Naive thymus-derived CD8-positive, alpha-beta T cell (primary cell): ENCODE measurements at regions not wholly inside any gene's neighbourhood (a gene's known extent, or its start where the extent isn't known, plus 50 kb on each side); places are given as distances from the start of the nearest gene placed in this dataset.
A peak's percentile ranks its signal among the peaks of the same experiment; 100 is the strongest.
"Not testable (repeated sequence)": the region's sequence is repeated elsewhere in the genome, so short reads cannot be mapped to it uniquely, and the experiment has no call there.

Experiments used
- ATAC-seq, 2 donors: fragments of 150-1000 bp; cut with Tn5 transposase in 1 of 2; sonication (Bioruptor Pico), chemical (Tn5 transposase) in 1 of 2; 1 replicate in 1 of 2; 2 replicates in 1 of 2; pipeline ENCODE4 v1.10.0; 2021; ENCODE audit warnings: mild to moderate bottlenecking in 2 of 2, moderate library complexity in 2 of 2
- POLR2A ChIA-PET: fragments of 350-600 bp; sonication (Branson Sonifier 250); formaldehyde crosslinking; loops from one replicate; lab custom pipeline; 2021; ENCODE audit warnings: antibody characterized with exemption; lab: Charles Lee
- DNase-seq, 10 donors: peaks; one replicate each; pipeline versions ENCODE4 v3.0.0 to v3.0.0-alpha.2; 2020 to 2022
- H3K27ac Mint-ChIP-seq, 10 donors: one replicate each; pipeline ENCODE4 v1.8.0; 2020 to 2022; ENCODE audit warnings: mild to moderate bottlenecking in 10 of 10, mixed read lengths in 10 of 10, moderate library complexity in 4 of 10, inconsistent platforms in 1 of 10
- H3K27me3 Mint-ChIP-seq, 5 donors: one replicate each; pipeline ENCODE4 v1.8.0; 2021 to 2022; ENCODE audit warnings: mixed read lengths in 5 of 5
- H3K36me3 Mint-ChIP-seq, 3 donors: one replicate each; pipeline ENCODE4 v1.8.0; 2020 to 2022; ENCODE audit warnings: mixed read lengths in 3 of 3, mild to moderate bottlenecking in 2 of 3, inconsistent platforms in 1 of 3
- H3K4me1 Mint-ChIP-seq, 4 donors: one replicate each; pipeline ENCODE4 v1.8.0; 2021 to 2022; ENCODE audit warnings: mixed read lengths in 4 of 4
- H3K4me3 Mint-ChIP-seq, 10 donors: one replicate each; pipeline ENCODE4 v1.8.0; 2020 to 2022; ENCODE audit warnings: mild to moderate bottlenecking in 10 of 10, mixed read lengths in 10 of 10, moderate library complexity in 6 of 10, inconsistent platforms in 1 of 10
- H3K9me3 Mint-ChIP-seq, 9 donors: one replicate each; pipeline ENCODE4 v1.8.0; 2020 to 2022; ENCODE audit warnings: mixed read lengths in 9 of 9, mild to moderate bottlenecking in 3 of 9, inconsistent platforms in 1 of 9, moderate library complexity in 1 of 9

GRCh38 chr7:131767591-131767990, 211.2 kb upstream of the PODXL start:
- H3K9me3 Mint-ChIP-seq, result peaks cover 0 to 9% (median 3%) of the 10 kb centered on the region in 9 donors
- peak overlapping the region in 1 of 10 donors; percentile 6 for H3K27ac Mint-ChIP-seq
- H3K4me3 Mint-ChIP-seq, result no peak overlapping the region
- H3K36me3 Mint-ChIP-seq, result no peaks in the 10 kb centered on the region
- no peak for DNase-seq
- H3K27me3 Mint-ChIP-seq, result peaks cover 4 to 44% (median 16%) of the 10 kb centered on the region in 5 donors
- POLR2A ChIA-PET, result no interaction called here
- H3K4me1 Mint-ChIP-seq, result no peaks in the 10 kb centered on the region
- no peak for ATAC-seq

GRCh38 chr7:131765575-131765974, 209.1 kb upstream of the PODXL start:
- no peak for ATAC-seq
- DNase-seq, result no peak
- Mint-ChIP-seq H3K36me3 (no peaks in the 10 kb centered on the region), H3K4me3 (no peak overlapping the region), H3K27me3 (peaks cover 5 to 51% (median 26%) of the 10 kb centered on the region in 5 donors), H3K27ac (no peak overlapping the region), H3K9me3 (peaks cover 0 to 7% (median 0%) of the 10 kb centered on the region in 9 donors), H3K4me1 (no peaks in the 10 kb centered on the region)
- POLR2A ChIA-PET, result no interaction called here

- peak overlapping the region in 1 of 10 donors; percentile 19 for H3K27ac Mint-ChIP-seq
- POLR2A ChIA-PET, result no interaction called here
- DNase-seq, result no peak
- ATAC-seq, result no peak
- H3K4me1 Mint-ChIP-seq, result no peaks in the 10 kb centered on the region
- no peak overlapping the region for H3K4me3 Mint-ChIP-seq
- no peaks in the 10 kb centered on the region for H3K36me3 Mint-ChIP-seq
- peaks cover 0 to 7% (median 0%) of the 10 kb centered on the region in 9 donors for H3K9me3 Mint-ChIP-seq
- H3K27me3 Mint-ChIP-seq, result peaks cover 7 to 61% (median 31%) of the 10 kb centered on the region in 5 donors
Observed at GRCh38 chr7:131764143-131764775, 207.8 kb upstream of the PODXL start.

GRCh38 chr7:131762753-131763152, 206.3 kb upstream of the PODXL start:
- POLR2A ChIA-PET, result no interaction called here
- no peaks in the 10 kb centered on the region for H3K4me1 Mint-ChIP-seq
- no peaks in the 10 kb centered on the region for H3K36me3 Mint-ChIP-seq
- no peak for DNase-seq
- H3K4me3 Mint-ChIP-seq, result no peak overlapping the region
- no peak overlapping the region for H3K27ac Mint-ChIP-seq
- peaks cover 0 to 7% (median 0%) of the 10 kb centered on the region in 9 donors for H3K9me3 Mint-ChIP-seq
- no peak for ATAC-seq
- peaks cover 8 to 71% (median 36%) of the 10 kb centered on the region in 5 donors for H3K27me3 Mint-ChIP-seq

- H3K36me3 Mint-ChIP-seq, H3K4me1 Mint-ChIP-seq, POLR2A ChIA-PET, DNase-seq, H3K27ac Mint-ChIP-seq, ATAC-seq, H3K4me3 Mint-ChIP-seq, H3K9me3 Mint-ChIP-seq: not testable (repeated sequence)
- H3K27me3 Mint-ChIP-seq, result peaks cover 7 to 51% (median 20%) of the 10 kb centered on the region in 5 donors
Observed at GRCh38 chr7:131755801-131756200, 199.4 kb upstream of the PODXL start.

- ATAC-seq (no peak), DNase-seq (no peak)
- no peak overlapping the region for H3K27ac Mint-ChIP-seq
- H3K36me3 Mint-ChIP-seq, result no peaks in the 10 kb centered on the region
- peak overlapping the region in 1 of 10 donors; percentile 20 for H3K4me3 Mint-ChIP-seq
- H3K9me3 Mint-ChIP-seq, result peaks cover 0 to 6% (median 0%) of the 10 kb centered on the region in 9 donors
- H3K4me1 Mint-ChIP-seq, result no peaks in the 10 kb centered on the region
- peaks cover 6 to 30% (median 11%) of the 10 kb centered on the region in 5 donors for H3K27me3 Mint-ChIP-seq
- POLR2A ChIA-PET, result no interaction called here
Observed at GRCh38 chr7:131753620-131754222, 197.3 kb upstream of the PODXL start.

- ATAC-seq, result no peak
- no peaks in the 10 kb centered on the region for H3K36me3 Mint-ChIP-seq
- DNase-seq, result no peak
- H3K4me1 Mint-ChIP-seq, result no peaks in the 10 kb centered on the region
- POLR2A ChIA-PET, result no interaction called here
- no peak overlapping the region for H3K27ac Mint-ChIP-seq
- H3K9me3 Mint-ChIP-seq, result peaks cover 0 to 10% (median 0%) of the 10 kb centered on the region in 9 donors
- no peak overlapping the region for H3K4me3 Mint-ChIP-seq
- H3K27me3 Mint-ChIP-seq, result peaks cover 6 to 29% (median 16%) of the 10 kb centered on the region in 5 donors
Observed at GRCh38 chr7:131747658-131748232, 191.3 kb upstream of the PODXL start.

GRCh38 chr7:131745390-131746248, 189.2 kb upstream of the PODXL start:
- H3K4me1 Mint-ChIP-seq, result no peaks in the 10 kb centered on the region
- no peak overlapping the region for H3K4me3 Mint-ChIP-seq
- H3K36me3 Mint-ChIP-seq, result no peaks in the 10 kb centered on the region
- H3K27ac Mint-ChIP-seq, result no peak overlapping the region
- ATAC-seq (no peak), DNase-seq (no peak)
- peaks cover 9 to 45% (median 16%) of the 10 kb centered on the region in 5 donors for H3K27me3 Mint-ChIP-seq
- H3K9me3 Mint-ChIP-seq, result peaks cover 0 to 10% (median 0%) of the 10 kb centered on the region in 9 donors
- POLR2A ChIA-PET, result no interaction called here

- Mint-ChIP-seq H3K27me3 (peaks cover 5 to 61% (median 26%) of the 10 kb centered on the region in 5 donors), H3K9me3 (peaks cover 0 to 10% (median 0%) of the 10 kb centered on the region in 9 donors), H3K36me3 (peaks cover 0 to 4% (median 0%) of the 10 kb centered on the region in 3 donors), H3K27ac (no peak overlapping the region), H3K4me1 (no peaks in the 10 kb centered on the region), H3K4me3 (no peak overlapping the region)
- DNase-seq, result no peak
- ATAC-seq, result no peak
- POLR2A ChIA-PET, result no interaction called here
Observed at GRCh38 chr7:131741446-131741845, 185.0 kb upstream of the PODXL start.

- POLR2A ChIA-PET, result no interaction called here
Observed at GRCh38 chr7:131737746-131738465, 181.5 kb upstream of the PODXL start.

GRCh38 chr7:131735101-131735500, 178.7 kb upstream of the PODXL start:
- Mint-ChIP-seq H3K4me3 (no peak overlapping the region), H3K27ac (peak overlapping the region in 1 of 10 donors; percentile 56), H3K27me3 (peaks cover 18 to 53% (median 39%) of the 10 kb centered on the region in 5 donors), H3K4me1 (no peaks in the 10 kb centered on the region), H3K36me3 (peaks cover 0 to 4% (median 0%) of the 10 kb centered on the region in 3 donors), H3K9me3 (peaks cover 0 to 6% (median 2%) of the 10 kb centered on the region in 9 donors)
- ATAC-seq (no peak), DNase-seq (no peak)
- POLR2A ChIA-PET, result no interaction called here

More at GRCh38 chr7:131737746-131738465, 181.5 kb upstream of the PODXL start:
- H3K36me3 Mint-ChIP-seq, result peaks cover 0 to 4% (median 0%) of the 10 kb centered on the region in 3 donors
- peaks cover 11 to 69% (median 30%) of the 10 kb centered on the region in 5 donors for H3K27me3 Mint-ChIP-seq
- H3K27ac Mint-ChIP-seq, result no peak overlapping the region
- no peak overlapping the region for H3K4me3 Mint-ChIP-seq
- H3K9me3 Mint-ChIP-seq, result peaks cover 0 to 3% (median 0%) of the 10 kb centered on the region in 9 donors
- DNase-seq (no peak), ATAC-seq (no peak)
- H3K4me1 Mint-ChIP-seq, result no peaks in the 10 kb centered on the region

GRCh38 chr7:131733604-131734003, 177.2 kb upstream of the PODXL start:
- no peak for DNase-seq
- Mint-ChIP-seq H3K4me3 (no peak overlapping the region), H3K9me3 (peaks cover 0 to 15% (median 8%) of the 10 kb centered on the region in 9 donors), H3K4me1 (no peaks in the 10 kb centered on the region), H3K27ac (no peak overlapping the region), H3K27me3 (peaks cover 15 to 53% (median 39%) of the 10 kb centered on the region in 5 donors), H3K36me3 (peaks cover 0 to 8% (median 0%) of the 10 kb centered on the region in 3 donors)
- ATAC-seq, result no peak
- POLR2A ChIA-PET, result no interaction called here
